ENCODE measurements at regions not wholly inside any gene's neighbourhood (a gene's known extent, or its start where the extent isn't known, plus 50 kb on each side); places are given as distances from the start of the nearest gene placed in this dataset.

DNA sequence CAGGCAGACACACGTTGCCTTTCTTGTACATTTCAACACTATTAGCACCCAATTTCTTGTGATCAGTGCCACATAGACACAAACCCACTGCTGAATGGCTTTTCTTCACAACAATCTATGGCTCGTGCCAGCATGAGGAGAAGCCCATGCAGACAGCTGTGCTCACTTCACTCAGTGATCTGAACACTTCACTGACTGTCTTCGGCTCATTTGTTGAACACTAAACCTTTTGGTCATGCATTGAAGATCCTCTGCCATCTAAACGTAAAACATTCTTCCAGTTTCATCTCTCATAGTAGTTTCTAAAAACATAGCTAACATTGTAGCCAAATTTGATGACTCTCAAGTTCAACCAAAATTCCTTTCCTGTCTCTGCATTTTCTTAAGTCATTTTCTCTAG is 331.0 kb upstream of the ZP4 start:
- Histone ChIP-seq H3K27ac (ENCODE audit: low read length) (no peak overlapping the region), H2AFZ (ENCODE audit: low read depth, low read length) (no peak overlapping the region), H3K9ac (ENCODE audit: low read length) (no peak overlapping the region), H3K9me2 (ENCODE audit: insufficient read depth, low read length) (no peaks in the 10 kb centered on the region), H3K4me3 (ENCODE audit: low read length) (no peak overlapping the region), H4K20me1 (ENCODE audit: insufficient read depth) (no peaks in the 10 kb centered on the region), H3K79me2 (replicated peaks; ENCODE audit: insufficient read depth, low read length) (no peaks in the 10 kb centered on the region), H3F3A (ENCODE audit: insufficient read depth, low read length, poor library complexity, severe bottlenecking) (no peaks in the 10 kb centered on the region), H3K27me3 (ENCODE audit: insufficient read depth, low read depth, low read length) (no peaks in the 10 kb centered on the region), H3K4me2 (ENCODE audit: low read length) (no peak overlapping the region), H3K9me3 (ENCODE audit: low read length) (no peaks in the 10 kb centered on the region), H3K36me3 (ENCODE audit: insufficient read depth, low read length) (no peaks in the 10 kb centered on the region)
- TF ChIP-seq POLR2AphosphoS5 (IDR thresholded peaks at IDR 0.05), result no peak
- TF ChIP-seq, protein P1, sequence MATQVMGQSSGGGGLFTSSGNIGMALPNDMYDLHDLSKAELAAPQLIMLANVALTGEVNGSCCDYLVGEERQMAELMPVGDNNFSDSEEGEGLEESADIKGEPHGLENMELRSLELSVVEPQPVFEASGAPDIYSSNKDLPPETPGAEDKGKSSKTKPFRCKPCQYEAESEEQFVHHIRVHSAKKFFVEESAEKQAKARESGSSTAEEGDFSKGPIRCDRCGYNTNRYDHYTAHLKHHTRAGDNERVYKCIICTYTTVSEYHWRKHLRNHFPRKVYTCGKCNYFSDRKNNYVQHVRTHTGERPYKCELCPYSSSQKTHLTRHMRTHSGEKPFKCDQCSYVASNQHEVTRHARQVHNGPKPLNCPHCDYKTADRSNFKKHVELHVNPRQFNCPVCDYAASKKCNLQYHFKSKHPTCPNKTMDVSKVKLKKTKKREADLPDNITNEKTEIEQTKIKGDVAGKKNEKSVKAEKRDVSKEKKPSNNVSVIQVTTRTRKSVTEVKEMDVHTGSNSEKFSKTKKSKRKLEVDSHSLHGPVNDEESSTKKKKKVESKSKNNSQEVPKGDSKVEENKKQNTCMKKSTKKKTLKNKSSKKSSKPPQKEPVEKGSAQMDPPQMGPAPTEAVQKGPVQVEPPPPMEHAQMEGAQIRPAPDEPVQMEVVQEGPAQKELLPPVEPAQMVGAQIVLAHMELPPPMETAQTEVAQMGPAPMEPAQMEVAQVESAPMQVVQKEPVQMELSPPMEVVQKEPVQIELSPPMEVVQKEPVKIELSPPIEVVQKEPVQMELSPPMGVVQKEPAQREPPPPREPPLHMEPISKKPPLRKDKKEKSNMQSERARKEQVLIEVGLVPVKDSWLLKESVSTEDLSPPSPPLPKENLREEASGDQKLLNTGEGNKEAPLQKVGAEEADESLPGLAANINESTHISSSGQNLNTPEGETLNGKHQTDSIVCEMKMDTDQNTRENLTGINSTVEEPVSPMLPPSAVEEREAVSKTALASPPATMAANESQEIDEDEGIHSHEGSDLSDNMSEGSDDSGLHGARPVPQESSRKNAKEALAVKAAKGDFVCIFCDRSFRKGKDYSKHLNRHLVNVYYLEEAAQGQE (IDR thresholded peaks at IDR 0.05; ENCODE audit: borderline replicate concordance), result no peak
- TF ChIP-seq SMC3 (conservative IDR thresholded peaks at IDR 0.05; ENCODE audit: poor library complexity), result no peak
- TF ChIP-seq MXI1 (conservative IDR thresholded peaks at IDR 0.05; ENCODE audit: poor library complexity, severe bottlenecking), result no peak
- TF ChIP-seq, protein P2, sequence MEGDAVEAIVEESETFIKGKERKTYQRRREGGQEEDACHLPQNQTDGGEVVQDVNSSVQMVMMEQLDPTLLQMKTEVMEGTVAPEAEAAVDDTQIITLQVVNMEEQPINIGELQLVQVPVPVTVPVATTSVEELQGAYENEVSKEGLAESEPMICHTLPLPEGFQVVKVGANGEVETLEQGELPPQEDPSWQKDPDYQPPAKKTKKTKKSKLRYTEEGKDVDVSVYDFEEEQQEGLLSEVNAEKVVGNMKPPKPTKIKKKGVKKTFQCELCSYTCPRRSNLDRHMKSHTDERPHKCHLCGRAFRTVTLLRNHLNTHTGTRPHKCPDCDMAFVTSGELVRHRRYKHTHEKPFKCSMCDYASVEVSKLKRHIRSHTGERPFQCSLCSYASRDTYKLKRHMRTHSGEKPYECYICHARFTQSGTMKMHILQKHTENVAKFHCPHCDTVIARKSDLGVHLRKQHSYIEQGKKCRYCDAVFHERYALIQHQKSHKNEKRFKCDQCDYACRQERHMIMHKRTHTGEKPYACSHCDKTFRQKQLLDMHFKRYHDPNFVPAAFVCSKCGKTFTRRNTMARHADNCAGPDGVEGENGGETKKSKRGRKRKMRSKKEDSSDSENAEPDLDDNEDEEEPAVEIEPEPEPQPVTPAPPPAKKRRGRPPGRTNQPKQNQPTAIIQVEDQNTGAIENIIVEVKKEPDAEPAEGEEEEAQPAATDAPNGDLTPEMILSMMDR (IDR thresholded peaks at IDR 0.05; ENCODE audit: poor library complexity, severe bottlenecking), result no peak
- no peak for TF ChIP-seq EP300 (conservative IDR thresholded peaks at IDR 0.05; ENCODE audit: poor library complexity, severe bottlenecking)
- no peak for TF ChIP-seq TAF1 (IDR thresholded peaks at IDR 0.05; ENCODE audit: low read depth)
- TF ChIP-seq EZH2 (IDR thresholded peaks at IDR 0.05; ENCODE audit: borderline replicate concordance, insufficient read depth, low read length, poor library complexity, severe bottlenecking), result no peak
- TF ChIP-seq RAD21 (conservative IDR thresholded peaks at IDR 0.05), result no peak

DNA sequence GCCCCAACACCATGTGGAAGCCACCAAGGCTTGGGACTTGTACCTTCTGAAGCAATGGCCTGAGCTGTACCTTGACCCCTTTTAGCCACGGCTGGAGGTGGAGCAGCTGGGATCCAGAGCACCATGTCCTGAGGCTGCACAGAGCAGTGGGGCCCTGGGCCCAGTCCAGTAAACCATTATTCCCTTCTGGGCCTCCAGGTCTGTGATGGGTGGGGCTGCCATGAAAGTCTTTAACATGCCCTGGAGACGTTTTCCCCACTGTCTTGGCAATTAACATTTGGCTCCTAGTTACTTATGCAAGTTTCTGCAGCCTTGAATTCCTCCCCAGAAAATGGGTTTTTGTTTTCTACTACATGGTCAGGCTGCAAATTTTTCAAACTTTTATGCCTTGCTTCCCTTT is 323.7 kb upstream of the ZP4 start:
- H3K27ac ChIP-seq (ENCODE audit: low read length), result no peak overlapping the region
- no peaks in the 10 kb centered on the region for H3K36me3 ChIP-seq (ENCODE audit: insufficient read depth, low read length)
- H3K79me2 ChIP-seq (replicated peaks; ENCODE audit: insufficient read depth, low read length), result no peaks in the 10 kb centered on the region
- H3F3A ChIP-seq (ENCODE audit: insufficient read depth, low read length, poor library complexity, severe bottlenecking), result no peaks in the 10 kb centered on the region
- no peak for TF ChIP-seq TAF1 (IDR thresholded peaks at IDR 0.05; ENCODE audit: low read depth)
- TF ChIP-seq RAD21 (conservative IDR thresholded peaks at IDR 0.05), result no peak
- no peak for TF ChIP-seq SMC3 (conservative IDR thresholded peaks at IDR 0.05; ENCODE audit: poor library complexity)
- TF ChIP-seq, protein P2 (IDR thresholded peaks at IDR 0.05; ENCODE audit: poor library complexity, severe bottlenecking), result no peak
- TF ChIP-seq, protein P1 (IDR thresholded peaks at IDR 0.05; ENCODE audit: borderline replicate concordance), result no peak
- no peak for TF ChIP-seq EP300 (conservative IDR thresholded peaks at IDR 0.05; ENCODE audit: poor library complexity, severe bottlenecking)
- no peak for TF ChIP-seq MXI1 (conservative IDR thresholded peaks at IDR 0.05; ENCODE audit: poor library complexity, severe bottlenecking)
- TF ChIP-seq EZH2 (IDR thresholded peaks at IDR 0.05; ENCODE audit: borderline replicate concordance, insufficient read depth, low read length, poor library complexity, severe bottlenecking), result no peak
- TF ChIP-seq POLR2AphosphoS5 (IDR thresholded peaks at IDR 0.05), result no peak
- no peaks in the 10 kb centered on the region for H3K9me2 ChIP-seq (ENCODE audit: insufficient read depth, low read length)
- no peak overlapping the region for H3K9ac ChIP-seq (ENCODE audit: low read length)
- no peaks in the 10 kb centered on the region for H4K20me1 ChIP-seq (ENCODE audit: insufficient read depth)
- no peaks in the 10 kb centered on the region for H3K27me3 ChIP-seq (ENCODE audit: insufficient read depth, low read depth, low read length)
- H2AFZ ChIP-seq (ENCODE audit: low read depth, low read length), result no peak overlapping the region
- H3K9me3 ChIP-seq (ENCODE audit: low read length), result no peaks in the 10 kb centered on the region
- H3K4me2 ChIP-seq (ENCODE audit: low read length), result no peak overlapping the region
- H3K4me3 ChIP-seq (ENCODE audit: low read length), result no peak overlapping the region

All from neural cell (in vitro differentiated cells).